GM19372 (cell line): ENCODE measurements at regions not wholly inside any gene's neighbourhood (a gene's known extent, or its start where the extent isn't known, plus 50 kb on each side); places are given as distances from the start of the nearest gene placed in this dataset.

Experiments used
- ATAC-seq: cut with Tn5 transposase; IDR thresholded peaks from one replicate; pipeline ENCODE4 v1.9.1; 2021; ENCODE audit warnings: mild to moderate bottlenecking, low read depth, moderate library complexity; ENCODE audit not compliant: unreplicated experiment

- no peak for ATAC-seq
Observed at GRCh38 chr11:116644201-116644940, 128.4 kb downstream of the BUD13 start.

DNA sequence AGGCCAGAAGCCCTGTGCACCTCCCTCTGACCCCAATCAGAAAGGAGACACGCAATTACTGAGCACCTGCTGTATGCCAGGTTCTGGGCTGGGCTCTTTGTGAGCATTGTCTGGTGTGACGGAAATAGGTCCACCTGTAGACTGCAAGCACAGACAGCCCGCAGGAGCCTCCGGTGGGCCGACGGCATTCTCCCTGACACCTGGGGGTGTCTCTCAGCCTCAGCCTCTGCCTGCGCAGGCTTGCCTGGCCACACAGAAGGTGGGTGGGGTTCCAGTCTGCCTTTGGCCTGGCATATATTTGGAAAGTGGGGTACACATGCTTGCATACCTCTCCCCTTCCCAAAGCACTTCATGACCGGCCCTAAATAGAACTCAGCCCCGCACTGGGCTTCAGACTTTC is 129.3 kb downstream of the BUD13 start:
- ATAC-seq: no peak

DNA sequence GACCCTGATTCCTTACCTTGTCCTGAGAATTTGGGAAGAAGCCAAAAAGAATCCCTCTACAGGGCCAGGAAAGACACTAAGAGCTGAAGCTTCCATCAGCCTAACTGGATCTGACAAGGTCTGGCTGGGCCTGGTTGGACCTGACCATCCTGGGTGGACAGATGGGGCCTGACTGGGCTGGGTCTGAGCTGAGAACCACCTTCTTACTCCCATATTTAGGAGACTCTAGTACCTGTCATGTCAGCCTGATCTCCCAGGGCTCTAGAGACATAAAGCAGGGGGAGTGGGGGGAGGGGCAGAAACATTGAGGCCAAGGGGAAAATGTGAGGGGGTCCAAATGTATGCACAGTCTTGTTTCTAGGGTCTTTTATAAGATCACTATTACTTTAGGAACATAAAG is 129.9 kb downstream of the BUD13 start:
- no peak for ATAC-seq

DNA sequence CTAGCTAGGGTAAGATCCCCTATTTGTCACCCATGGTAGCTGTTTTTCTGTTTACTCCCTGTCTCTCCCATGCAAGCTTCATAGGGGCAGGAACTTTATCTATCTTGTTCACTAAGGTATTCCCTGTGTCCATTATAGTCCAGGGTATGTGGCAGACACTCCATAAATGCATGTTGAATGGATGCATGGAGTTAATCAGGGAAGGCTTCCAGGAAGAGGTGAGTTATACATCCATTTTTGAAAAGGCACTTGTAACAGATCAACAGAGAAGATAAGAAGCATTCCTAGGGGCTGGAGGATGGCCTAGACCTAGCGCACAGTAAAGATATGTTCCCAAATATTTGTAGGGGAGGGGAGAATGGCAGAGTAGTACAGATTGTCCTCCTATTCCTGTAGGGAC is 130.3 kb downstream of the BUD13 start:
- no peak for ATAC-seq

GRCh38 chr11:116641561-116642045 is 131.2 kb downstream of the BUD13 start:
- ATAC-seq: no peak

DNA sequence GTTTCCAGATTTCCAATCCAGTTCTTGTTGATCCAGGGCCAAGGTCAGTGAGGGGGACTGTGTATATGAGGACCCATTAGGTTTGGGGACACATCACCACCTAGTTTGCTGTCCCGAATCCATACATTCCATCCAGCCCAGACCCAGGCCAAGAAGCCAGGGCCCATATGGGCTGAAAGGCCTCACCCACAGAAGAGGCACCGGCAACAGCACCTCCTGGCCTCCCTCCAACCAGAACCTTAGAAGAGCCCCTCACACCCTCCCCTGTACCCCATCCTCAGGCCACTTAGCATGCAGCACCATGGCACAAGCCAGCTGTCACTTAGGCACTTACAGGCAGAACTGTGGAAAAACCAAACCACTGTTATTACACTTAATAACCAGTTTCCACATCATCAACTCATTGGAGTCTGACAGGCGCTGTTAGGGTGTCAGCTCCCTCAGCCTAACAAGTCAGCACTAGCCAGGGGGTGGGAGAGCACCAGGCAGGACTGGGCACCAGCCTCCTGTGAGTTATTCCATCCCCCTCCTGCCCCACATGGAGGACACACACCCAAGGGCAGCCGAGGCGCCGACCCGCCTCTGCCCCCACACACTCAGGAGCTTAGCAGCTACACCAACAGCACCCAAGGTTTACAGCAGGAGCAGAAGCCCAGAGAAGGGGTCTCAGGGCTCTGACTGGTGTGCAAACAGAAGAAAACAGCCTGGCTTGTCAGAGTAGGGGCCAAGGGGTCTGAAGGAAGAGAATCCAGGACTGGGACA is 132.0 kb downstream of the BUD13 start:
- ATAC-seq: no peak

GRCh38 chr11:116638463-116638862 is 134.3 kb downstream of the BUD13 start:
- no peak for ATAC-seq

- ATAC-seq: no peak
Observed at GRCh38 chr11:116637766-116638165, 135.0 kb downstream of the BUD13 start.

DNA sequence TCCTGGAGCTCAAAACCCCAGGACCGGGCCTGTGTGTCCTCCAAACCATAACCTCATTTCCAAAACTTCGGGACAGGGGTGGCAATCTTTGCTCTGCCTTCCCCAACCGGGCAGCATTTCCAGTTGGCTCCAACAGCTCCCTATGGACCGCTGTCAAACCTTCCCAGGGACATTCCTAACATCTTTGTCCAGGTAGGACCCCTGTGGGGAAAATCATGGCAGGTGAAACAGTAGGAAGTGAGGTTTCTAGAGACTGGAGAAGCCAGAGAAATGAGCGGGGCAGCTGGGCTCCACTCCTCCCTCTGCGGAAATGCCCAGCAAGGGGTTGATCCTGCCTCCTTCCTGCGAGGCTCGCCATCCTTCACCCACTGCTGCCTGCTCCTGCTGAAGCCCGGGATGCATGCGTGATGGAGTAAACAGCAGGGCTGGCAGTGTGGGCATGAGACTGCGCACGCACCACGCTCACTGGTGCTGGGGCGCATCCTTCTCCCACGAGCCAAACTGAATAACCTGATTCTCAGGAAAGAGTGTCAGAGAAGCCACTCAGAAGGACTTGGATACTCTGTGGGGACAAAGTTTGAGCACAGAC is 136.4 kb downstream of the BUD13 start:
- no peak for ATAC-seq

DNA sequence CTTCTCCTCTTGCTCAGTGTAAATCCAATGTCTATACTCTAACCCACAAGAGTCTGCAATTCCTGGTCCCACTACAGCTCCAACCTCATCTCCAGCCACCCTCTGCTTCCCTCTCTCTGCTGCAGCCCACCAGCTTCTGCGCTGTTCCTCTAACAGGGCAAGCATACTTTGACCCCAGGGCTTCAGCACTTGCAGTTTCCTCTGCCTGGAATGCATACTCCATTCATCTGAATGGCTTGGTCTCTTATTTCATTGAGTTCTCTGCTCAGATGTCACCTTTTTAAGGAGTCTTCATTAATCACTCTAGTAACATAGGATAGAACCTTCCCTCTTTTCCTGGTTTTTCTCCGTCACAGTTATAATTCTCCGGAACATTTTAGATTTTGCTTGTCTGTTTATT is 141.6 kb downstream of the BUD13 start:
- no peak for ATAC-seq

- ATAC-seq: no peak
Observed at GRCh38 chr11:116618461-116618860, 154.3 kb downstream of the BUD13 start.

DNA sequence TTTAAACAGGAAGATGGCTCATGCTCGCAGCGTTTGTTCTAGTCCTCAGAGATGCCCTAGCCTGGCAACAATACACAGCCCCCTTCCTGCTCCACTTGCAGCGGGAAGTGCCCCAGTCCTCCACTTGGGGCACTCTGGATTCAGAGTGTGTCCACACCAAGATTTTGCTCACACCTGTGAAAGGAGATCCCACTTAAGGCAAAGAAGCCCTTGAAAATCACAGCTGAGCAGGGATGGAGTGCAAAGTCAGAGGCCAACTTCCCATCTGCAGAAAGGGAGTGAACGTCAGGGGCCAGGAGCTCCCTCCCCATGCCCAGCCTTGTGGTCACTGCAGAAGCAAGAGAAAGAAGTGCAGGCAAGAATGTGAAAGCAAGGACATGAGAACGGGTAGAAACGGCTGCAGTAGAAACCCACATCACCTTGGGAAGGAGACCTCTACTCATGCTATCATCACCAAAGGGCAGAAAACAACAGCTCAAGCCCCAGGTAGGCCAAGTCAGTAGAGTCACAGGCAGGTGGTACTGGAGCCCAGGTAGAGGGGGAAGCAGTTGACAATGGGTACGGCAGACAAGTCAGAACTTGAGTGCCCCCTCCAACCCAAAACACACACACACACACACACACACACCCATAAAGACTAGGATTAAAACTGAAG is 157.4 kb downstream of the BUD13 start:
- no peak for ATAC-seq

DNA sequence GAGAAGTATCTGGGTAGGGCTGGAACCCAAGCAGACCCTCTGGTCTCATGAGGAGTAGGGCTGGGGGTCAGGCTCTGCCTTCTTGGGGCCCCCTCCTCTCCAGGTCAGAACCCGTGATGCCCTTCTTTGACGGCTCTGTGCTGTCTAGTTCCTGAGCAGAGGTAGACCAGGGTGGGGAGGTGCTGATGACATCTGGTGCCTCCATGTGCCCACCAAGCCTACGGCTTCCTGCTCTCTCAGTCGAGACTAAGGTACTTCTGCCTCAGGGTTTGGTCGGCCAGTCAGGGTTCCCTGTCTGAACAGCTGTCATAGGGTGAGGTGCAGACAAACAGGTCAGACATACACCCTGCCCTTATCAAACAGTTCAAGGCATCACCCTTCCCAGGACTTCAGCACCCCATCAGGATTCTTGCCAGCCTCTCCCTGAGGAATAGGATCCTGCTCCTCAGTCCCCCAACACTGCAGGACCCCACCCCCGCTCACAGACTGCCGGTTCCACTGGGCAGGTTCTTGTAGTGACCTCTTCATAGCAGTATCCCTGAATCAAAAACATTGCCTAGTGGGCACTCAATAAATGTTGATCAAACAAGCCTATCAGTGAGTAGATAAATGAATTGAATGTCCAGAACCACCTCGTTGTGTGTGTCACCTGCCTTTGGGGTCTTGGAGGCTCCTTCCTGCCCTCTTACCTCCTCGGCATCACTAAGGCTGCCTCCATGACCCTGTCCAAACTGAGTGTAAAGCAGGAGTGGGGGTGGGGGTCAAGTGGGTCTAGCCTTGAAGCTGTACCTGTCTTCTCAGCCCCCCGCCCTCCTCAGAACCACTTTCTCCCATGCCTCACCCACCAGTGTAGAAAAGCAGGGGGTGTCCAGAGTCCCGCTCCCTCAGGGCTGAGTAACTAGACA is 158.2 kb downstream of the BUD13 start:
- ATAC-seq: no peak

GRCh38 chr11:116613206-116613875 is 159.4 kb downstream of the BUD13 start:
- no peak for ATAC-seq

- no peak for ATAC-seq
Observed at GRCh38 chr11:116611998-116612620, 160.7 kb downstream of the BUD13 start.

DNA sequence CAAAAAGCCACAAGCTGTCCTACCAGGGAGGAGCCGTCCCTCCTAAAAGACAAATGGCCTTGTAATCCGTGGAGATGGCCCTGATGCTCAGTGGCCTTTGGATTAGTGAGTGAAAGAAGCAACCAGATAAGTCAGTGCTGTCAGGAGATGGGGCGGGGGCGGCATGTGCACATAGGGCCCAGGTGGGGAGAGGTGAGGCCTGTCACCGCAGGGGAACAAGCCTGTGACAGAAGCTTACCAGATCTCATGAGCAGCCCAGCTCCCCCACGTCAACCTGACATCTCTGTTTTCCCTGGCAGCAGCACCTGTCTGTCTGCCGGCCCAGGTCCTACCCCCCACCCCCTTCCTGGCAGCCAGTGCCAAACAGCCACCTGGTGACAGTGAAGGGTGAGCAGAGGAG is 162.6 kb downstream of the BUD13 start:
- no peak for ATAC-seq

DNA sequence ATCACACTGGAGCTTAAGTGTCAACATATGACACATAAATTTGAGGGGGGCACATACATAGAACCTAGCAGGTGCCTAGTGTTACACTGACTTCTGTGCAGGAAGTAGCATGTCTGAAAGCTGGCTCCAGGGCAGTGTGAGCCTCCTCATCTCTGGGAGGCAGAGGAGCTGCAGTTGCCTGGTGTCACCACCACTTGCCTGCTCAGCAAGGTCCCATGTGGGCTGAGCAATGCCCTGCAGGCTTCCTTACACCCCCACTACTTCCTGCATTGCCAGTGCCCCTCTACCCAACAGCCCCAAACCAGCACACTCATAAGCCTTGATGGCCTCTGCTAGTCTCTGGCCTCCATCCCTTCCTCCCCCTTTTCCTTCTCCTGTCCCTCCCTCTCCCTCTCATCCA is 165.8 kb downstream of the BUD13 start:
- no peak for ATAC-seq

DNA sequence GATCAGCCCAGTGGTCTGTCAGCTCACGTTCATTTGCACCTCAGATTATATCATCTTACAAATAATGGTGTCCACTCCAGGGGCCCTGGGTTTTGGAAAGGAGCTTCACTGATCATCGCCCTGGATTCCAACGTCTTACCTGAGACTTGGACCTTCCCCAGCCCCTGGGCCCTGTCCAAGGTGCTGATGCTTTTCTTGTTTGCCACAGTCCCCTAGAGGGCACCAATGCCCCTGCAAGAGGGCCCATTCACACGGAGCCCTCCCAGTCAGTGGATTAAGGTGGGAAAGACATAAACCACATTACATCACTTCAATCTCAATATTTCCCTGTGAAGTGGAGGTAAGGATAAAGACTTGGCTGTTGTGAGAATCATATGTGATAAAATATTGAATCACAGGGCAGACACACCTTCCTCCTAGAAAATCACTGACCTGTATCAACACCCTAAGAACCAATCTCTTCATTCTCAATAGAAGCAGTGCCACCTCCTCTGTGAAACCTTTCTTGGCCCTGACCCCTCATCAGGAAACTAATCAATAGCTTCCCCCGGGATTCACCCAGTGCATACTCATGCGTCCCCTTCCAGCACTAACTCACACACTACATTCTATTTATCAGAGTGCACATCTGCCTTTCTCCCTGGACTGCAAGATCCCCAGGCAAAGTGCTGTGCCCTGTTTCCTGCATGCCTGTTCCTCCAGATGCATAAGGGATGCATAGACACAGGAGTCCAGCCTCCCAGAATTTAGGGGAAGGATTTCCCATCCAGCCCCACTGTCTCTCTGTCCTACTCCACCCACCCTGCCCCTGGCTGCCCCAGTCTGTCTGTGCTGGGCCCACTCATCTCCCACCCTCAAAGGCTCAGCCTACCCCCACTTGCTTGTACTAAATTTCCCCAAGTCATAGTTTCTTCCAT is 167.0 kb downstream of the BUD13 start:
- no peak for ATAC-seq
